HG02571 (cell line): ENCODE measurements at regions not wholly inside any gene's neighbourhood (a gene's known extent, or its start where the extent isn't known, plus 50 kb on each side); places are given as distances from the start of the nearest gene placed in this dataset.

Experiments used
- ATAC-seq: cut with Tn5 transposase; IDR thresholded peaks from one replicate; pipeline ENCODE4 v1.9.1; 2021; ENCODE audit warnings: mild to moderate bottlenecking, moderate library complexity; ENCODE audit not compliant: unreplicated experiment

- no peak for ATAC-seq
Observed at GRCh38 chr2:59312967-59313940, 1072.1 kb upstream of the FANCL start.

DNA sequence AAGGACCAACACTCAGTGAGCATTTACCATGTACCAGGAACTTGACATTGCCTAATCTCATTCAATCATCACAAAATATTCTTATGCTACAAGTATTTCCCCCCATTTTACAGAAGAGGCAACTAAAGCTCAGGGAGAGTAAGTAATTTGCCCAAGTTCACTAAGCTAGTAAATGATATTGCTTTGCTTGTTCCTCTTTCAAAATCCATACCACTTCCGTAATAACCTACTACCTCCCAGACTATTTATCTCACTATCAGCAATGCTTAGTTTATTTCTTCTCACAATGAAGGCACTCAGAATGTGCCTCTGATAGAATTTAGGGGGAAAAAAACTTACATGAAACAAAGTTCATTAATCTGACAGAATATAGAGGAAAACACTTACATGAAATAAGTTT, 1070.9 kb upstream of the FANCL start:
- no peak for ATAC-seq

GRCh38 chr2:59308108-59308507, 1067.0 kb upstream of the FANCL start:
- no peak for ATAC-seq

GRCh38 chr2:59307196-59307595, 1066.1 kb upstream of the FANCL start:
- no peak for ATAC-seq

GRCh38 chr2:59303272-59303671, 1062.1 kb upstream of the FANCL start:
- no peak for ATAC-seq

DNA sequence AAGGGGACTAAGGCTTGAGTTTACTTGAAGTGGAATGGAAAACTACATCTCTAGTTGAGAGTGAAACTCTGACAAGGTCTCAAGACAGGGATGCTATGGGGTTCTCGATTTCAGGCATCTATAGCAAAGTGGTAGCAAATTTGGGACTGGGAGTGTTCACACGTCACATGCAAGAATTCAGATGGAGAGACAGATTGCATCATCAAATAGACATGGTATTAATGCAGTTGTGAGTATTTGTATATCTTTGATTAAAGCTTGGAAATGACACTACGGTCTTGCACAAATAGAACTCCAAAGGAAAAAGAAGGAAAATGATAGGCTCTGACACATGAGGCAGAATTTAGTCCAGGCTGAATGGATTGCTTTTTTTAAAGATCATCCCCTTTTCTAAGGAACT, 1061.6 kb upstream of the FANCL start:
- ATAC-seq, result no peak

DNA sequence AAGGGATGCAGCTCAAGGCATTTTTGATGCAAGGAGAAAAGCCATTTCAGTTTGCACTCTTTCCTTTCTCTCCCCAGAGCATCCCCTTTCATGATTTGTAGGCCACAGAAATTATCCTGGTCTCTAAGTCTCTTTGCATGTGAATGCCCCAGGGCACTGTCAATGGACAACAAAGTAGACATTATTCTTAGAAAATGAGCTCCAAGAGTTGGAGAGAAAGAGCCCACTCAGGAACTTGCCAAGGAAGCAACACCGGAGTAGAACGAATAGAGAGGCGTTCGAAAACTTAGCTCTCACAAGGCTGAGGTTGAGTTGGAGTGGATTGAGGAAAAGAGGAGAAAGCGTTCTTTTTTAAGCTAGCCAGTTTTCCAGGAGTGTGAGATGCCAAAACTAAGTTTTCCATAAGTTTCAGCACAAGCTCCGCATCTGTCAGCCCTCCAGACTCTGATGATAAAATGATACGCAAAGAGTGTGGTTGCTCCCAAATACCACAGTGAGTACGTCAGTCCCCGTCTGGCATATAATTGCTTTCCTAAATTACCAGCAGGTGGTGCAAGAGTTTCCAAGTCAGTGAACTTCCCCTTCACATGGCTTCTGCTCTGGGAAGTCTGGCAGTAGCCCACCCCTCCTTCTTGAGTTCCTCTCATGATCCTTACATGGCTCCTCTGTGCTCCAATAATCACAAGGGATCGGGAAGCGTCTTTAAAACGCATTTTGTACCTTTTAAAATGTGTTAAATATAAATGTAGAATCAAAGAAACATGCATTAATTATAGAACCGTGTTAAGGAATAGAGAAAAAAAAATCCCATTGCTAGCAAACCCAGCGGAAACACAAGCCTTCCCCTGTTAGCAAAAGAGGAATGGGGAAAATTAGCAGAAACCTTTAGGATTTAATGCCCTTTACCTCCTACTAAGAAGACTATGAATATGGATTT, 1060.6 kb upstream of the FANCL start:
- ATAC-seq, result no peak

- ATAC-seq, result no peak
Observed at GRCh38 chr2:59297816-59298215, 1056.7 kb upstream of the FANCL start.

- no peak for ATAC-seq
Observed at GRCh38 chr2:59296279-59296678, 1055.2 kb upstream of the FANCL start.

- no peak for ATAC-seq
Observed at GRCh38 chr2:59295524-59296162, 1054.5 kb upstream of the FANCL start.

DNA sequence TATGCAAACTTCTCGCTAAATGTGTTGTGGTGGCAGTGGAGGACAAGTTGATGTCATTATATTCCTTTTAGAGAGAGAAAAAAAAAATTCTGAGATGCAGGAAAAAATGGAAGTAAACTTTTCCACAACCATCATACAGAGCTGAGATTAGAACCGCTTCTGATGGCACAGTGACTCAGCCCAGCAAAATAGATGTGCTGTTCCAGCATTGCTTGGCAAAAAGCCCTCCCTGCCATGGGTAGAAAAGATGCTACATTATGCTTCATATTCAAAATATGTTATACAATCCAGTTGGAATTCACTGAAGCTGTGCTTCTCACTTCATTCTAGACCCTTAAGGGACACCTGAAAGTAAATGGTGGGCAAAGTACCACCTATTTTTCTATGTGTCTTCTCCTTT, 1047.6 kb upstream of the FANCL start:
- ATAC-seq, result no peak

DNA sequence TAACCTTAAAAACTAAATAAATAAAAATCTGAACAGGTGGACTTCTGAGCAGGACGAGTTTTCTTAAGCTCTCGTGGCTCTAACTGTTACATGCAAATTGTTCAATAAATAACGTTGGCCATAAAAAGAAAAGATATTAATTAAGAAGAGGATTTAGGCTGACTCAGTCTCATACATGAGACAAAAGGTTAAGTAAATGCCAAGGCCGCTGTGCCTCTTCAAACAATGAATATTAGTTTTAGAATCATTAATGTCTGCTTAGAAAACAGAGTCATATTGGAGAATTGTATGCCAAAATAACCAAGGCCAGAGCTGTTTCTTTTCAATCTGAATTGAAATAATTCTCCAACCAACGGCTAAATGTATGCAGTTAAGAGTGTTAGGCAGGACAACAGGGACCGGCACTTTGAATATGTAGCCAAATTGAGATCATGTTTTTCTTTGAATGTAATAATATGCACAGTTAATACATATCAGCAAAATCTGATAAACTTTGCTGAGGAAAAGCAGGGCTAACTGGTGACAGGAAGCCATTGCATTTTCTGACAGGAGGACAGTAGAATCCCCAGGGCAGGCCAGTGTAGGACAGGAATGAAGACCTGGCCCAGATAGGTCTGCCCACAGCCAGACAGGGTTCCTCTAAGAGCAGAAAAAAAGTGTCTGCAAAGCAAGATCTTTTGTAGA, 1041.4 kb upstream of the FANCL start:
- ATAC-seq, result no peak

- no peak for ATAC-seq
Observed at GRCh38 chr2:59277671-59278070, 1036.5 kb upstream of the FANCL start.

- no peak for ATAC-seq
Observed at GRCh38 chr2:59276917-59277316, 1035.8 kb upstream of the FANCL start.

GRCh38 chr2:59276033-59276432, 1034.9 kb upstream of the FANCL start:
- ATAC-seq, result no peak

- ATAC-seq, result no peak
Observed at GRCh38 chr2:59266453-59266852, 1025.3 kb upstream of the FANCL start.

- ATAC-seq, result no peak
Observed at GRCh38 chr2:59259913-59260312, 1018.8 kb upstream of the FANCL start.

GRCh38 chr2:59256290-59256689, 1015.2 kb upstream of the FANCL start:
- no peak for ATAC-seq

DNA sequence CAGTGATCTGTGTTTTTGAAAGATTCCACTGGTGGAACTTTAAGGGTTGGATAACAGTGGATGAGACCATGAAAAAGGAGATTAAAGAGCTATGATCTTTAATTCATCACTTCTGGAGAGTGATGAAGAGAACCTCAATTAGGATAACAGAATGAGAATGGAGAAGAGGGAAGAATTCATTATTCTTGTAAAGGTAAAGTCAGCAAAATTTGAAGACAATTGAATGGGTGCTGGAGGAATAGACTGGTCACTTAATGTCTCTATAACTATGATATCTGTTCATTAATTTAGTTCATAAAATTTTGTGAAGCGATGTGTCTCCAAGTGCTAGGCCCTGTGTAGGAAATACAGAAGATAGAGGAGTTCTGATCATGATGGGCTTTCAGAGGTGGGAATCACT, 1013.2 kb upstream of the FANCL start:
- ATAC-seq, result no peak

DNA sequence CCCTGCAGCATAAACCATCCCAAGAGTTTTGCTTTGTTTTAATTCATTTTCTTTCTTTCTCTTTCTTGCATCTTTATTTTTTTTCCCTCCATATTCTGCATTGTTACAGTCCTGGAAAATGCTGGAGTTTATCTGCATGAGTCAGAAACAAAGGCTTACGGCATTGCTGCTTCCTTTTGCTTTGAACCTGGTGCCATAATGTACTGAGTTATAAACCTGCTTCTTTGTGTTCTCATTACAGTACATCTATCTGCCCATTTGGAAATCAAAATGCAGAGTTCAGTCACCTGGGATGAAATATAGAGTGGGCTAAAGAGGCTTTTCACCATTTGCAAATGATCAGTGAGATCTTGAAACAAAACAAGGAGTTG, 1009.2 kb upstream of the FANCL start:
- no peak for ATAC-seq
